H1 (cell line): ENCODE measurements at regions not wholly inside any gene's neighbourhood (a gene's known extent, or its start where the extent isn't known, plus 50 kb on each side); places are given as distances from the start of the nearest gene placed in this dataset.

Experiments used
- ATF2 ChIP-seq: IDR thresholded peaks from 2 replicates; pipeline ENCODE4 v1.6.1; 2012; ENCODE audit warnings: low read length, inconsistent platforms
- CBX5 ChIP-seq: fragments of 300-800, 300-1000 bp; sonication (generic); IDR thresholded peaks from 2 replicates; pipeline ENCODE4 v1.7.1; 2016; ENCODE audit warnings: antibody characterized with exemption, low read length, low read depth
- CTCF ChIP-seq, 3 experiments: IDR thresholded peaks; 1 replicate in 2 of 3; 2 replicates in 1 of 3; pipeline versions ENCODE4 v1.5.1 to v1.6.1; 2011; ENCODE audit warnings: low read length in 3 of 3, mild to moderate bottlenecking in 3 of 3, inconsistent platforms in 2 of 3, low read depth in 1 of 3, moderate library complexity in 1 of 3; ENCODE audit not compliant: insufficient read depth in 1 of 3; ENCODE audit errors: control extremely low read depth in 1 of 3
- EP300 ChIP-seq, 2 experiments: IDR thresholded peaks; 1 replicate in 1 of 2; 2 replicates in 1 of 2; pipeline ENCODE4 v1.6.1; 2011 to 2012; ENCODE audit warnings: low read depth in 2 of 2, low read length in 2 of 2, mild to moderate bottlenecking in 2 of 2, borderline replicate concordance in 1 of 2, inconsistent platforms in 1 of 2, moderate library complexity in 1 of 2
- EZH2 ChIP-seq: fragments of 200-600 bp; sonication (generic); IDR thresholded peaks from 2 replicates; pipeline ENCODE4 v1.7.1; 2012; ENCODE audit warnings: low read depth, mild to moderate bottlenecking, moderate library complexity, low read length, inconsistent platforms; ENCODE audit not compliant: severe bottlenecking
- GTF2F1 ChIP-seq: IDR thresholded peaks from 2 replicates; pipeline ENCODE4 v1.6.1; 2012; ENCODE audit warnings: low read depth, low read length, improper control_type of control experiment, borderline replicate concordance
- MAX ChIP-seq: IDR thresholded peaks from 2 replicates; pipeline ENCODE4 v1.6.1; 2012; ENCODE audit warnings: inconsistent platforms
- POLR2A ChIP-seq, 2 experiments: IDR thresholded peaks; 1 replicate in 1 of 2; 2 replicates in 1 of 2; pipeline ENCODE4 v1.6.1; 2011; ENCODE audit warnings: low read depth in 2 of 2, low read length in 2 of 2, mild to moderate bottlenecking in 2 of 2; ENCODE audit errors: control extremely low read depth in 1 of 2
- RAD21 ChIP-seq, 2 experiments: IDR thresholded peaks in 1 of 2; conservative IDR thresholded peaks in 1 of 2; 2 replicates each; pipeline ENCODE4 v1.6.1; 2011; ENCODE audit warnings: low read depth in 2 of 2, low read length in 2 of 2, improper control_type of control experiment in 1 of 2, inconsistent platforms in 1 of 2, mild to moderate bottlenecking in 1 of 2, moderate library complexity in 1 of 2
- SP1 ChIP-seq: IDR thresholded peaks from 2 replicates; pipeline ENCODE4 v1.6.1; 2011; ENCODE audit warnings: low read depth, low read length
- TAF1 ChIP-seq: IDR thresholded peaks from 2 replicates; pipeline ENCODE4 v1.6.1; 2011; ENCODE audit warnings: mild to moderate bottlenecking, low read depth, low read length

- TF ChIP-seq RAD21 (IDR thresholded peaks at IDR 0.05 in 1 of 2, conservative IDR thresholded peaks at IDR 0.05 in 1 of 2; ENCODE audit: low read depth in 2 of 2, low read length in 2 of 2) (no peak), SP1 (no peak), TAF1 (no peak), CTCF (IDR thresholded peaks at IDR 0.05; ENCODE audit: control extremely low read depth in 1 of 3, insufficient read depth in 1 of 3, low read depth in 1 of 3, low read length in 3 of 3) (no peak), CBX5 (no peak), EP300 (IDR thresholded peaks at IDR 0.05; ENCODE audit: borderline replicate concordance in 1 of 2, low read depth in 2 of 2, low read length in 2 of 2) (no peak), POLR2A (IDR thresholded peaks at IDR 0.05; ENCODE audit: control extremely low read depth in 1 of 2, low read depth in 2 of 2, low read length in 2 of 2) (no peak), EZH2 (no peak), GTF2F1 (no peak), ATF2 (no peak), MAX (no peak)
Measured at GRCh38 chr2:180728928-180729559, 251.4 kb upstream of the UBE2E3 start.
